HG03565 (cell line): ENCODE measurements at regions not wholly inside any gene's neighbourhood (a gene's known extent, or its start where the extent isn't known, plus 50 kb on each side); places are given as distances from the start of the nearest gene placed in this dataset.
"Not testable (repeated sequence)": the region's sequence is repeated elsewhere in the genome, so short reads cannot be mapped to it uniquely, and the experiment has no call there.

Experiments
- ATAC-seq: cut with Tn5 transposase; IDR thresholded peaks from one replicate; pipeline ENCODE4 v1.9.1; 2021; ENCODE audit warnings: mild to moderate bottlenecking, moderate library complexity; ENCODE audit not compliant: unreplicated experiment

DNA sequence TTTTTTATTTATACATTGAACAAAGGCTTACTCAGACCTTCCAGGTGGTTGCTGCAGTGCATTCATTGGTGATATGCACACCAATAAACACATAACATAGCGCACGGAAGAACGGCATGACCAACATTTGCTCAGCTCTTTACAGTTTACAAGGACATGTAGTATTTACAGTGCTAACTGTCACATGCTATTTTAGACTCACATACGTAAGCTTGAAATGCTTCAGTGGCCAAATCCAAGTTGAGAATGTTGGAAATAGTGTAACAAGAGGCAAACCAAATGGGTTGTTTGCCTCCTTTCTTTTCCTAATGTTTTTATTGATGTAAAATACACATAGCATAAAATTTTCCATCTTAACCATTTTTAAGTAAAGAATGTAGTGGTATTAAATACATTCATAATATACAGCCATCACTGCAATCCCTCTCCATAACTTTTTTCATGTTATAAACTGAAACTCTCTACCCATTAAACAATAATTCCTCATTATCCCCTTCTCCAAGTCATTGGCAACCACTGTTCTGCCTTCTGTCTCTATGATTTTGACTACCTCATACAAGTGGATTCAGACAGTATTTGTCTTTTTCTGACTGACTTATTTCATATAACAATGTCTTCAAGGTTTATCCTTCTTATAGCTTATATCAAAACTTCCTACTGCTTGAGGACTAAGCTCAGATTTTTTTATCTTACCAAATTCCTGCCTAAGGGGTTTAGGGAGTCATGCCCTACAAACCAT, 1722.9 kb upstream of the AGA start:
- ATAC-seq, result no peak

DNA sequence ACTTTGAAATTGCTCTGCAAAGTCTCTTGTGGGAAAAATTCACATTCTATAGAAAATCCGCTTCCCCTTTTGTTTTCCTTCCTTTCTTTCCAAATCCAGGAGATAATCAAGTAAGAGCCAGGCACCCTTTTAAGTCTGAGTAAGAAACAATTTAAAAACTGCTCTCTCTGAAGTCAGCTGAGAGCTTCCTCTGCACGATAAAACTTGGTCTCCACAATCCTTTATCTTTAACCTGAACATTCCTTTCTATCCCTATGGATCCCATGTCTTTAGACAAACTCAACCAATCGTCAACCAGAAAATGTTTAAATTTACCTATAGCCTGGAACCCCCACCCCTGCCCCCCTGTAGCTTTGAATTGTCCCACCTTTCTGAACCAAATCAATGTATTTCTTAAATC, 1723.6 kb upstream of the AGA start:
- no peak for ATAC-seq

DNA sequence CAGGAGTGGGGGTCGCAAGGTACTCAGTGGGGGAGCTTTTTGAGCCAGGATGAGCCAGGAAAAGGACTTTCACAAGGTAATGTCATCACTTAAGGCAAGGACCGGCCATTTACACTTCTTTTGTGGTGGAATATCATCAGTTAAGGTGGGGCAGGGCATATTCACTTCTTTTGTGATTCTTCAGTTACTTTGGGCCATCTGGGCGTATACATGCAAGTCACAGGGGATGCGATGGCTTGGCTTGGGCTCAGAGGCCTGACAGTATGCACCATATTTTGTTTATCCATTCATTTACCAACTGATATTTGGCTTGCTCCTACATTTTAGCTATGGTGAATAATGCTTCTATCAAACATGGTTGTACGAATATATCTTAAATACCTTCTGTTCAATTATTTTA, 1728.1 kb upstream of the AGA start:
- ATAC-seq, result not testable (repeated sequence)

DNA sequence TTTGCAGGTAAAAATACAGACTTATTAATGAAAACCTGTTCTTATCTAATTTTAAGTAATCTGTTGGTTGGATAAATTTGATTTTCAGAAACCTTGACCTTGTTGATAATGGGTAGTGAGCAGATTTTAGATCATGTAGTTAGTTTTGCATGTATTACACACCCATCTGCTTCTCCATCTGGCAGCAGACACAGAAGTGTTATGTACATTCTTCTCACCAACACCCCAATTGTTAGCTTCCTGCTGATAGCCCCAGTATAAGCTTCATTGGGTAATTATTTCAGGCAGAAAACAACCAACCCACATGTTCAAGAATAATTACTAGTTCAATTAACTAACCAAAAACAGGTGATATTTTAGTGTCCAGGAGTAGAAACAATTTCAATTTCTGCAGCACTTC, 1740.5 kb upstream of the AGA start:
- no peak for ATAC-seq

DNA sequence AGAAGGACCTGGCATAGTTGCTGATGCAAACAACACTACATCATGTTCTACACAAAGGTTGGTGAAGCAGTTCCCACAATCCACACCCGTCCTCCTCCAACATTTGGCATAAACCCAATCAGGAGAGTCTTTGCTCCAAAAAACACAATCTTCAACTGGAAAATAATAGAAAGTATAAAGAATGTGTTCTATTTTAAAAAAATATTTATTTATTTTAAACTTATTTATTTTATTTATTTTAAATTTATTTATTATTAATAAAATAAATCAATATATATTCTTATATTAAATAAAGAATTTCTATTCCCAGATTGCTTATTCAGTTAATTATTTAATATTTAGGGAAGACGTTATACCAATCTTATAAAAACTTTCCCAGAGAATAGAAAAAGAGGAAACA, 1753.7 kb upstream of the AGA start:
- ATAC-seq, result no peak

DNA sequence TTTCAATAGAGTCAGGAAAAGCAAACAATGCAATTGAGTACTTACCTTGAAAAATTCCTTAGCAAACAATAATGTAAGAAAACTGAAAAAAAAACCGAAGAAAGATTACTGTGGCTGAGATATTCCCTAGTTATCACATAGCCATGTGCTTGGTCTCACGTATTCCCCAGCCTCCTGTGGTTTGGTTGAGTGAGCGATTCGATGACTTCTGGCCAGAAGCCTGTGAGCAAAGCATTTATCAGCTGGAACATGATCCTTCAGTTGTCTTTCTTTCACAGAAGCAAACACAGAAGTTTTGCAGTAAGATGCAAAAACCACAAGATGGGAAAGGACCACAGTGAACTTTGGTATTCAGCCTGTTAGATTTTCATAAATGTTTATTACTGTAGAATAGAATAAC, 1754.3 kb upstream of the AGA start:
- no peak for ATAC-seq

DNA sequence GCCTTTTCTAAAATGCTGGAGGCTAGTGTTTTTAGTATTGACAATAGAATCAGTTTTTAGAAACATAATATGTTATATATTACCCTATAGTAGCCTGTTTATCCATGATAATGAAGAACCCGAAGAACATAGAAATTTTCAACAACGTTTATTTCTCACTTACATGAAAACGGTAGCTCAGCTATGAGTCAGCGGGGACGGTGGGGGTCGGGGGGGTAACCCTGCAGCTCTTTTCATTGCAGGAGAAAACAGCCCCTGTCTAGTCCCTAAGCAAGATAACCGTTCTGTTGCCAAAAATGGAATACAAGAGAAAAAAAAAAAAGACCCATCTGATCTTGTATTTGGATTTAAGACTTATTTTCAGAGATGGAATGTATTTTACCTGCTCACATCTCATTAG, 1758.4 kb upstream of the AGA start:
- no peak for ATAC-seq

DNA sequence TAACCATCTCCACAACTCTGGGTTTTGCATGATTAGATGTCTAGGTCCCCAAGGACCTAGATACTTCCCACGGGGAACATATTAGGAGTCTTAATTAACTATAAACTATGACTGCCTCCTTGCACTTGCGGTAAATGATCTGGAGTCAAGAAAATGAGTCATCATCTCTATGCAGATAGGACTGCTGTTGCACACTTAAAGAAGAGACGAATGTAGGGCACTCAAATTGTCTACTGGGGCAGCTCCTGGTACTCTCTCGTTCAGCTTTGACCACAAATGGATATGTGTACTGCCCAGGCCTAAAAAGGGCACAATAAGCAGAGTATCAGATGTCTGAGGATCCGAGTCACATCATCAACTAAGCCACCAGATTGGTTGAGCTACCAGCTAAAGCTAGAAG, 1783.4 kb upstream of the AGA start:
- no peak for ATAC-seq

DNA sequence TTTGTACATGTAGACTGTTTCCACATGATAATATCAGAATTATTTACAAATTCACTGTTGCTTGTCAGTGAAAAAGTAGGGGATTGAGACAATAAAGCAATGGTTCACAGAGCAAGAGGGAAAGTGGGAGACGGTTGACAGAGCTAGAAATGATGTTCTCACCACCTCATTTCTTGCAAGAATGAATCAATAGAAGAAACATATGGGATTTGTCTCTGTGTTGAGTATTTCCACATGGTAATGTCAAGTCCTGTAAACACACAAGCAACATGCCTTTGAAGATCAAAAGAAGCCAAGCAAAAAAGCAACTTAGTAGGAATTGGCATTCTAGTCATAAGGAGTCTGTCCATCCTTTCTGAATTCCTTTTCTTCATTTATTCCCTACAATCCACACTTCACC, 1806.6 kb upstream of the AGA start:
- ATAC-seq, result no peak

DNA sequence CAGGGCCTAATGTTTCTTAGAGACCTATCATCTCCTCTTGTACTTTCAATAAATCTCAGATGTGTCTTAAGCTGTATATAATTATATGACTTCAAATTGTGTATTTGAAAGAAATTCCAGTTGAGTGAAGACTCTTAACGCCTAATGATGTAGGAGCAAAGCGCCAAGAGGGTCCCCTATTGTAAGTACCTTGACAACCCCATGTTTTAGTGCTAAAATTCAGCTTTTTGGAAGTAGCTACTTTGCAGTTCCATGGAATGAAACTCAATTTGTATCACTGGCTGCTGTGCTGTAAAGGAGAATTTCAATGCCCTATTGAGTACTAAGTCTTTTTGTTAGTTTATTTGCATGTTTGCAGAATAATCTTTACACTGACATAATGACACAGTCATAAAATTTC, 1826.6 kb upstream of the AGA start:
- no peak for ATAC-seq

DNA sequence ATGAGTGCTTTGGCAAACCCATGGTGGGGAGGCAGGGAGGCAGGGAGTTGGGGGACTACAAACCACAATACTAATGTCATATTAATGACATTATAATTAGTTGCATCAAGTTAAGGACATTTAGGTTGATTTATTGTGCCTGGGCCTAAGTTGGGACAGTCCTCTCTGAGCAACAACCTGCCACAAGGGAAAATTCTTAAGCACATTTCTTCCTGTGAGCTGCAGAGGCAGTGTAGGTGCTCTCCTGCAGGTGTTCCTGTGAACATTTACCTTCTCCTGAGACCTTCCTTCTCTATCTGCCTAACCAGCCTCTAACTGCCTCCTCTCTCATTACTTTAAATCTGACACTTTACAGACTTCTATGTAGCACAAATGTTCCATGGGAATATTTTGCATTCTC, 1830.0 kb upstream of the AGA start:
- no peak for ATAC-seq

DNA sequence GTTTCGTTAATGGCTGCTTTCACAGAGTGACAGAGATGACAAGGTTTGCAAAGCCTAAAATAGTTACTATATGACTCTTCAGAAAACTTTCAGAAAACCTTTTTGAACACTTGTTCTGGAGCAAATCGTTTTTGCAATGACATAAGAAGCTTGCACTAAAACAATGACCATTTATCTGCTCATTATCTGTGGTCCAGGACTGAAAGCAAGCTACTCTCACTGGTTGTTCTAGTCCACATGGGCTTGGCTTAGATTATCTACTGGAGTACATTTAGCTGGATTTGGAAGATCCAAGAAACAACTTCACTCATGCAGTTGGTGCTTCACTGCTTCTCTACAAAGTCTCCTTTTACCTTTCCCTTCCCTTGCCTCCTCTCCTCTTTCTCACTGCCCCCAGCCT, 1836.4 kb upstream of the AGA start:
- no peak for ATAC-seq

DNA sequence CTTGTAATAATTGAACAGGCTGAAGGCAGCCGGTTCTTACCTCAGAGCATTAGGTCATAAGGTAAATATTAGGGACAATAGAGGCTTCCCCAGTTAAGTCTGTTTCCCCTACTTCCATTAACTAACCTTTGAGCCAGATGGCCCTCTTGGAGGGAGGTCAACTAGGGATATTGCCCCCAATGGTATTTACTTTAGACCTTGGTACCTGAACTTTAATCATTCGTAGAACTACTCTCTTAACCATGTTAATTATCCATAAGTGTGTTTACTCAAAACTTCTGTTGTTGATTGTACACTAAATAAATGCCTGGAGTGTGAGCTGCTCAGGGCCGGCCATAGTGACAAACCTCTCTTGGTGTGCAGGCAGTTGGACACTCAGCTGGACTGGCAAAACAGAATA, 1843.5 kb upstream of the AGA start:
- ATAC-seq, result no peak

DNA sequence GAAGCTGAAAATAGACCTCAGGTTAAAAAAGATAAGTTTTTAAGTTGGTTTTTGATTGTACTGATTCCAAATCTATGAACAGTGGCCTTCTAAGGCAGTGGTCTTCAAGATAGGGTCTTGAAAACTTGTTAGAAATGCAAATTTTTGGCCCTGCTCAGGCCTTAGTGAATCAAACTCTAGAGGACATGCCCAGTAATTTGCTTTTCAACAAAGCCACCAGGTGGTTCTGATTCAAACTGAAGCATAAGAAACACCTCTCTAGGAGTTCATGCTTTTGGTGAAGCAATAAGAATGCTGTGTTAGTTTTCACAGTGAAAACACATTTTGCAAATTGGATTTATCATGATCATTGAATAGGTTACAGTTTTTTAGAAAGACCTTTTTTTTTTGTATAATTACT, 1849.4 kb upstream of the AGA start:
- no peak for ATAC-seq

DNA sequence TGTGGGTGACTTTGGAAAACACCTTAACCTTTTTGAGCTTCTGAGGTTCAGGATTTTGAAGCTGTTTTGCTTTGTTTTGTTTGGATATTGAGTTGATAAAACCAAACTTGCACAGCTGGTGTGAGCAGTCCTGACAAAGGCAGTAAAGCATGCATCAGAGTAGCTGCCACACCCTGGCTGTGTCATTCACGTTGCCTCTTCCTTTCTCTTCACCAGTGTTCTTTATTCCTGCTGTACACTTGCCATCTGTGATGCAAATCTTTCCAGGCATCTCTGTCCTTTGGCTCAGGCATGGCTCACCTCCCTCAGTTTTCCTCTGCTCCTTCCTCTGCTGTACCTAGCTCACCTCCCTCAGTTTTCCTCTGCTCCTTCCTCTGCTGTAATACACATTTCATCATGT, 1850.2 kb upstream of the AGA start:
- ATAC-seq, result no peak

DNA sequence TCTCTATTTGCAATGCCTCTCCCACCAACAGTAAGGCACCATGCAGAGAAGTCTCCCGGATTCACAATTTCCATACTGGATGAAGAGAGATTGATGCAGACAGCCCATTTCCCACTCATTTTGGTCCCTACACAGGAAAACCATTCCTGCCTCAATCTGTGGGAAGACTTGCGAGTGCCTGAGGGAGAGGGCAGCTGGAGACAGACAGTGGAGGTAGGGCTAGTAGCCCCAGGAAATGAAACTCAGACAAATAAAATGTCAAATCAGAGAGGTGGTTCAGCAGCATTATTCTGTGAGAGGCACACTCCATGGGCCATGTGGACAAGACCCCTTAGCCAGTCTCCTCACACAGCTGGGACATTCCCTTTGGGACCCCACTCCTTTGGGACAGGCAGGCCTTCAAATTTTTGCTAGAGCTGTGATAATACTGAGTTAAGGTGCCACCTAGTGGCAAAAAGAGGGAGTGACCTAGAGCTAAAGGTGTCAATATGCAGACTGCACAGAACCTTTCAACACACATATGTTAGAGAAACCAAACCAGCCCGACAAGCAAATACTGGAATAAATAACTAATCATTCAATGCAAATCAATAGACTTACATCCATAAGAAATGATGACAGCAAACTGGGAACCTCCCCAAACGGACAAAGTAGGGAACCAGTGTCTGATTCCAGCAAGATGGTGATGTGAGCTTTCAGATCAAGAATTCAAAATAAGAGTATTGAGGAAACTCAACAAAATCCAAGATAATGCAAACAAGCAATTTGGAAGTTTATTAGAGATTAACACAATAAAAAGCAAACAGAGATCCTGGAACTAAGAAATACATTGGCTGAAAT, 1865.3 kb upstream of the AGA start:
- peak; percentile 95 for ATAC-seq

DNA sequence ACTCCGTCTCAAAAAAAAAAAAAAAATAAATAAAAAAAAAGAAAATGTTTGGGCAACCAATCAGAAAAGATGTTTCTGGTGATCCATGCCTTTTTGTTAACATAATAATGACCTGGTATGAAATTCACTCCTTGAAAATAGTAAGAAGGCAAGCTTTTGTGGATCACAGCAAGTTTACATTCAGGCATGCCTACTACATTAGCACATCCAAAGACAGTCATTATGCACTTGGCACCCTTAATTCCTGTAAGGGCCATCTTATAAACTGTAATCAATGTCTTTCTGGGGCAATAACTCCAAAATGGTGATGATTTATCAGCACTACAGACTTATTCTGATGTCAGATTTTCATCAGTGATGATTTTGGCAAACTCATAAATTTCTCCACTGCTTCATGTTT, 1871.6 kb upstream of the AGA start:
- ATAC-seq, result no peak

DNA sequence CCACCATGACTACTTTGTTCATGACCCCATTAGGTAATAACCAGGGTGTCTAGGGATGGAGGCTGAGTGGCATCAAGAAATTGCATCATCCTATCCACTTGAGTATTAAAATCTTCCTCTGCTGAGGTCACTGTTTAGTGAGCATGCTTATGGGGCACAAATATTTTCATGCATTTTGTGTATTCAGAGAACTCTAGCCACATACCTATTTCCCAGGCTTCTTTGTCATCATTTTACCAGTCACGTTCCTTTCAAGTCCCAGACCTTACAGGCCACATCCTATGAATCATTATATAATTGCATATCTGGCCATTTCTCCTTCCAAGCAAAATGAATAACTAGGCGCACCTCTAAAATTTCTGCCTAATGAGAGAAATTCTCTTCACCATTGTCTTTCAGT, 1882.9 kb upstream of the AGA start:
- no peak for ATAC-seq

DNA sequence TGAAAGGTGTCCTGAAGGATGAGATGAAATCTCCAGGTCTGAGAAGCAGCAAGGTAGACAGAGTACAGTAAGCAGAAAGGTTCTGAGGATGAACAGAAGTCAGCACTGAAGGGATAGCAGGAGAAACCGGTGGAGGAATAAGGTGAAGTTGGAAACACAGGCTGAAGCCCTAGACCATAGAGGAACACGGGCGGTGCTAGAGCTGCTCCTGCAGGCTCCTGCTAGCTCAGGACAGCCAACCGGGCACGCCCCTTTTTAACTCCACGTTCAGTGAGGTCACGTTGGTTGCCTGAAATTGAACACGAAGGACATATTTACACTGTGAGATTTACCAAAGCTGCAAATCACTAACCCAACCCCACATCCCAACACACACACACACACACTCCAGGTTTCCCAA, 1886.4 kb upstream of the AGA start:
- no peak for ATAC-seq

DNA sequence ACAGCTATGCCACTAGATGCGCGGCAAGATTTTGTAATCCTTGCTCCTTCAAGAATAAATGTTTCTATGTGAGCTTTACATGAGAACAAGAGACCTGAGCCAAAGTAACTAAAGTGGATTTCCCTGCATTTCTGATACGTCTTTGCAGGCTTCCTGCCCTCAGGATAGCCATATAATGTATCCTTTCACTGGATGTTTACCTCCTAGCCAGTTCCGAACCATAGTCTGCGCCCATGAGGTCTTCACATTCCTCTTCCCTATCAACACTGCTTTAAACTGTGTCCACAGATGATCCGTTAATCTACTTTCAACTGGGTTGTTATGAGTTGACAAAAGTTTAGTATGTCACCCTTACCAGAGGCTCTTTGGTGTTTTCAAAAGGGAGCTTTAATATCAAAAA, 1889.1 kb upstream of the AGA start:
- no peak for ATAC-seq

DNA sequence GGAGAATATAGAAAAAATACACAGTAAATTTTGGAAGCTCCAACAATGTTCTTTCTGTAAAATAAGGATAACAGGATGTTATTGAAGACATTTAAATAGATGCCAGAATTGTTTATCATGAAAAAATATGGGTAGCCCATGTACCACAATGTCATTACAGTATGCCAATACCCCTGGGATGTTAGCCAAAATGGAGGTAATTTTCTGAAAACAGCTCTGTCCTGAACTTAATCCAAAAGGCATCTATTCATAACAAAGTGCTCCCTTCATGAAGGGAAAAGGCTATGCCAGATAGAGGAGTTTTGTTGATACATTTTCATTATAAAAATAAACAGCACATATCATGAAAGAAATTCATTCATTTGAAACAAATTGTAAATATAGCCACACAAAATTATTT, 1902.6 kb upstream of the AGA start:
- no peak for ATAC-seq

DNA sequence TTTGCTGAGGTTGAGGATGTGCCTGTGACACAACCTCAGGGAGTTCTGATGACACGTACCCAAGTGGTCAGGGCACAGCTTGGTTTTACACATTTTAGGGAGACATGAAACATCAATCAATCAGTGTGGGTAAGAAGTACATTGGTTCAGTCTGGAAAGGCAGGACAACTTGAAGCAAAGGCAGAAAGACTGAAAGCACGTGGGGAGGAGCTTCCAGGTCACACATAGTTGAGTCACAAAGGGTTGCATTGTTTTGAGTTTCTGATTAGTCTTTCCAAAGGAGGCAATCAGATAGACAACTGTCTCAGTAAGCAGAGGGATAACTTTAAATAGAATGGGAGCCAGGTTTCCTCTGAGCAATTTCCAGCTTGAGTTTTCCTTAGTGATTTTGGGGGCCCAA, 1910.0 kb upstream of the AGA start:
- no peak for ATAC-seq

DNA sequence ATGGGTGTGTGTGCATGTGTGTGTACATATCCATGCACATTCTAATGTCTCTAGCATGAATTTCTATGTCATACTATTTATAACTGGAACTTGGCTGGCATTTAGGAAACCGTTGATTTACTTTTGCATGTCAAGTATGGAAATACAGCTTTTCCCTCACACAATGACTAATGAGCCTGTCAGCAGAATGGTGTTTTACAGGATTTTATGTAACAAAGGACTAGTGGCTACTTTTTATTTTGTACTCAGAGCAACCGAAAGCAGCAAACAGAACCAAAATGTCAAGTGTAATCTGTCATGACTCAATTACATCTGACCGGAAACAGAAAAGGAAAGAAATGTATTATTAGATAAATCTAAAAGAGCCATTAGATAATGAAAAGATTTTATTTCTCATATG, 1911.5 kb upstream of the AGA start:
- no peak for ATAC-seq
